DOHH2 (cell line): ENCODE measurements at regions not wholly inside any gene's neighbourhood (a gene's known extent, or its start where the extent isn't known, plus 50 kb on each side); places are given as distances from the start of the nearest gene placed in this dataset.

ENCODE experiments used
- H3F3A ChIP-seq: fragments of 200-600 bp; sonication (generic), shearing (Covaris generic); 2 replicates; pipeline ENCODE4 v1.6.0; 2016; ENCODE audit warnings: antibody characterized with exemption, mild to moderate bottlenecking; ENCODE audit not compliant: control insufficient read depth, insufficient read depth
- H3K27ac ChIP-seq: fragments of 200-600 bp; sonication (generic); 2 replicates; pipeline ENCODE4 v1.5.1; 2014; ENCODE audit warnings: low read depth, mild to moderate bottlenecking, low read length, moderate library complexity
- H3K27me3 ChIP-seq: fragments of 200-600 bp; sonication (generic); 2 replicates; pipeline ENCODE4 v1.6.1; 2014; ENCODE audit warnings: mild to moderate bottlenecking, low read length, mixed read lengths; ENCODE audit not compliant: control insufficient read depth
- H3K36me3 ChIP-seq: fragments of 200-600 bp; sonication (generic); 2 replicates; pipeline ENCODE4 v1.6.1; 2014; ENCODE audit warnings: mild to moderate bottlenecking, low read length, moderate library complexity, mixed read lengths; ENCODE audit not compliant: control insufficient read depth
- H3K4me1 ChIP-seq: fragments of 200-600 bp; sonication (generic); 2 replicates; pipeline ENCODE4 v1.6.1; 2014; ENCODE audit warnings: mild to moderate bottlenecking, low read length, mixed read lengths; ENCODE audit not compliant: control insufficient read depth
- H3K4me2 ChIP-seq: fragments of 200-600 bp; sonication (generic); 2 replicates; pipeline ENCODE4 v1.6.0; 2014; ENCODE audit warnings: mild to moderate bottlenecking, low read length, moderate library complexity
- H3K4me3 ChIP-seq: fragments of 200-600 bp; sonication (generic); 2 replicates; pipeline ENCODE4 v1.5.1; 2014; ENCODE audit warnings: mild to moderate bottlenecking, low read length, mixed read lengths
- H3K79me2 ChIP-seq: fragments of 200-600 bp; sonication (generic); 2 replicates; pipeline ENCODE4 v1.6.1; 2014; ENCODE audit warnings: mild to moderate bottlenecking, low read length, mixed read lengths; ENCODE audit not compliant: control insufficient read depth
- H3K9me2 ChIP-seq: fragments of 200-600 bp; sonication (generic); replicated peaks from 2 replicates; pipeline ENCODE4 v1.6.1; 2014; ENCODE audit warnings: mild to moderate bottlenecking, low read length, mixed read lengths; ENCODE audit not compliant: control insufficient read depth
- H3K9me3 ChIP-seq: fragments of 200-600 bp; sonication (generic); 2 replicates; pipeline ENCODE4 v1.6.1; 2014; ENCODE audit warnings: antibody characterized with exemption, low read length, mixed read lengths; ENCODE audit not compliant: control insufficient read depth, insufficient read depth
- H4K20me1 ChIP-seq: fragments of 200-600 bp; sonication (generic); 2 replicates; pipeline ENCODE4 v1.6.0; 2014; ENCODE audit warnings: low read depth, mild to moderate bottlenecking, antibody characterized with exemption, low read length, moderate library complexity; ENCODE audit not compliant: control insufficient read depth, insufficient read depth
- EZH2phosphoT487 ChIP-seq: fragments of 200-600 bp; sonication (generic); IDR thresholded peaks from 2 replicates; pipeline ENCODE4 v1.6.1; 2017; ENCODE audit warnings: borderline replicate concordance, mild to moderate bottlenecking, antibody characterized with exemption, low read length, moderate library complexity, mixed read lengths
- TF ChIP-seq, protein P1 (sequence below): fragments of 200-600 bp; sonication (generic); IDR thresholded peaks from one replicate; pipeline ENCODE4 v1.5.1; 2014; ENCODE audit warnings: antibody characterized with exemption, mild to moderate bottlenecking, low read depth, low read length; ENCODE audit not compliant: poor library complexity, severe bottlenecking

DNA sequence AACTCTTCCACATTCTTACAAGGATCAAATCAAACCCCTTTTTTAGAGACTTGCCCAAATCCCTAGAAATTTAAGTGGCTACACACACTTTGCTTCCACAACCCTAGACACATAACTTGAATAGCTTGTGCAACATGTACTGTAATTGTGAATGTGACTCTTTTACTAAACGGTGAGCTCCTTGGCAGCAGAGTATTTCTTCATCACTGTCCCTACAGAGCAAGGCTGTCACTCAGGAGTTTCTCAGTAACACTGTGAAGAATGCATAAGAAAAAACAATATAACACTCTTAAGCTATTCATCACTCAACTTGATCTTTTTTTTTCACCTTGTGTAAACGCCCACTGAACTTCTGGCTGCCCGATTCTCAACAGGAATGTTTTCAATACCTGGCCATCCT lies 53.8 kb upstream of the ADAMTS18 start:
- Histone ChIP-seq H4K20me1 (no peaks in the 10 kb centered on the region), H3K4me1 (no peaks in the 10 kb centered on the region), H3K36me3 (no peaks in the 10 kb centered on the region), H3K79me2 (no peaks in the 10 kb centered on the region), H3K9me2 (no peaks in the 10 kb centered on the region), H3F3A (no peaks in the 10 kb centered on the region), H3K27me3 (no peaks in the 10 kb centered on the region), H3K27ac (no peak overlapping the region), H3K4me2 (no peak overlapping the region), H3K4me3 (no peak overlapping the region), H3K9me3 (no peaks in the 10 kb centered on the region)
- TF ChIP-seq EZH2phosphoT487 = no peak
- TF ChIP-seq, protein P1, sequence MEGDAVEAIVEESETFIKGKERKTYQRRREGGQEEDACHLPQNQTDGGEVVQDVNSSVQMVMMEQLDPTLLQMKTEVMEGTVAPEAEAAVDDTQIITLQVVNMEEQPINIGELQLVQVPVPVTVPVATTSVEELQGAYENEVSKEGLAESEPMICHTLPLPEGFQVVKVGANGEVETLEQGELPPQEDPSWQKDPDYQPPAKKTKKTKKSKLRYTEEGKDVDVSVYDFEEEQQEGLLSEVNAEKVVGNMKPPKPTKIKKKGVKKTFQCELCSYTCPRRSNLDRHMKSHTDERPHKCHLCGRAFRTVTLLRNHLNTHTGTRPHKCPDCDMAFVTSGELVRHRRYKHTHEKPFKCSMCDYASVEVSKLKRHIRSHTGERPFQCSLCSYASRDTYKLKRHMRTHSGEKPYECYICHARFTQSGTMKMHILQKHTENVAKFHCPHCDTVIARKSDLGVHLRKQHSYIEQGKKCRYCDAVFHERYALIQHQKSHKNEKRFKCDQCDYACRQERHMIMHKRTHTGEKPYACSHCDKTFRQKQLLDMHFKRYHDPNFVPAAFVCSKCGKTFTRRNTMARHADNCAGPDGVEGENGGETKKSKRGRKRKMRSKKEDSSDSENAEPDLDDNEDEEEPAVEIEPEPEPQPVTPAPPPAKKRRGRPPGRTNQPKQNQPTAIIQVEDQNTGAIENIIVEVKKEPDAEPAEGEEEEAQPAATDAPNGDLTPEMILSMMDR = no peak

DNA sequence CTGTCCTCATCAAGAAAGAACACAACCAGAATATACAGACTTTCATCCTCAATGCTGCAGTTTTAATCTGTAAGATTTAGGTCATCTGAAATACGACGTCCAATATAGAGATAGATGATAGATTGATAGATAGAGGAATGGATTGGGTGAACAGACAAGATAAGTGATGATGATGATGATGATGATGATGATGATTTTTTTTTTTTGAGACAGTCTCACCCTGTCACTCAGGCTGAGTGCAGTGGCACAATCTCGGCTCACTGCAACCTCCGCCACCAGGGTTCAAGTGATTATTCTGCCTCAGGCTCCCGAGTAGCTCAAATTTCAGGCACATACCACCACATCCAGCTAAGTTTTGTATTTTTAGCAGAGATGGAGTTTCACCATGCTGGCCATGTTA lies 56.3 kb upstream of the ADAMTS18 start:
- H3K4me3 ChIP-seq = no peak overlapping the region

GRCh38 chr16:77496934-77497333 lies 62.1 kb upstream of the ADAMTS18 start:
- Histone ChIP-seq H3K9me3 (no peaks in the 10 kb centered on the region), H3K27me3 (no peaks in the 10 kb centered on the region), H3K4me3 (no peak overlapping the region), H3K27ac (no peak overlapping the region), H4K20me1 (no peaks in the 10 kb centered on the region), H3K36me3 (no peaks in the 10 kb centered on the region), H3F3A (no peaks in the 10 kb centered on the region), H3K4me1 (no peaks in the 10 kb centered on the region), H3K4me2 (no peak overlapping the region), H3K9me2 (no peaks in the 10 kb centered on the region), H3K79me2 (no peaks in the 10 kb centered on the region)
- TF ChIP-seq, protein P1 = no peak
- TF ChIP-seq EZH2phosphoT487 = no peak

More for the DNA sequence above, 56.3 kb upstream of the ADAMTS18 start:
- Histone ChIP-seq H3K79me2 (no peaks in the 10 kb centered on the region), H3K27ac (no peak overlapping the region), H3K27me3 (no peaks in the 10 kb centered on the region), H3K4me1 (no peaks in the 10 kb centered on the region), H3K9me2 (no peaks in the 10 kb centered on the region), H3K9me3 (no peaks in the 10 kb centered on the region), H3K4me2 (no peak overlapping the region), H4K20me1 (no peaks in the 10 kb centered on the region), H3F3A (no peaks in the 10 kb centered on the region), H3K36me3 (no peaks in the 10 kb centered on the region)
- TF ChIP-seq, protein P1 = no peak
- TF ChIP-seq EZH2phosphoT487 = no peak
